NCI-H69 (cell line): ENCODE measurements at regions not wholly inside any gene's neighbourhood (a gene's known extent, or its start where the extent isn't known, plus 50 kb on each side); places are given as distances from the start of the nearest gene placed in this dataset.

ENCODE experiments used
- DNase-seq: peaks from one replicate; lab custom pipeline; 2025; lab: John Stamatoyannopoulos, UW

DNA sequence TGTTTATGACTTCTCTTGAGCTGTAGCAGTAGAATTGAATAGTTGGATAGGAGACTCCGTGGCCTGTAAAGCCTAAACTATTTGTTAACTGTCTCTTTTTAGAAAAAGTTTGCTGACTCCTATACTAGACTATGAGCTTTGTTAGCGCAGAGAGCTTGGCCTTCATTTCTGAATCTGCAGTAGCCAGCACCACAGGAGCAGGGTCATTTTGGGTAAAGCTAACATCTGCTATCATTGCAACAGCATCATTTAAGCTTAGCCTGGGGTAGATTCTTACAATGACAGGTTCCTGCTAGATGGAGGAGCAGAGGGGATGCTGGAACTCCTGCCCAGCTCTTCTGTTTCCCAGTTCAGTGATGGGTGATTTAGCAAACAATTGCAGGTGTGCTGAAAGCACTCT, 133.7 kb upstream of the ASTN2 start:
- peak; percentile 67 for DNase-seq

DNA sequence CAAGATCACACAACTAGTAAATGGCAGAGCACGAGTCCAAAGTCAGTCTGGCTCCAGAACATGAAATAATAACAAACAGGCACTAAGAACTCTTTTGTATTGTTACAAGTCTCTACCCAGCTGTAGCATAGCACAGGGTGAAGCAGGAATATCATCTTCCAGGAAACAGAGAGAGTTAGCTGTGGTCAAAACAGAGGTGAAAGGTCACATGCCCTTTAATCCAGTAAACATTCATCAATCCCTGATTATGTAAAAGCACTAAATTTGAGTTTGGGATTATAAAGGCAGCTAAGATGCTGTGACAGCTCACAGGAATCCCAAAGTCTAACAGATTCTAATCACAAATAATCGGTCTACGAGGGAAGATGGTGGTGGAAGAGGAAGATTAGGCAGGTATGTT, 133.0 kb upstream of the ASTN2 start:
- DNase-seq: no peak

DNA sequence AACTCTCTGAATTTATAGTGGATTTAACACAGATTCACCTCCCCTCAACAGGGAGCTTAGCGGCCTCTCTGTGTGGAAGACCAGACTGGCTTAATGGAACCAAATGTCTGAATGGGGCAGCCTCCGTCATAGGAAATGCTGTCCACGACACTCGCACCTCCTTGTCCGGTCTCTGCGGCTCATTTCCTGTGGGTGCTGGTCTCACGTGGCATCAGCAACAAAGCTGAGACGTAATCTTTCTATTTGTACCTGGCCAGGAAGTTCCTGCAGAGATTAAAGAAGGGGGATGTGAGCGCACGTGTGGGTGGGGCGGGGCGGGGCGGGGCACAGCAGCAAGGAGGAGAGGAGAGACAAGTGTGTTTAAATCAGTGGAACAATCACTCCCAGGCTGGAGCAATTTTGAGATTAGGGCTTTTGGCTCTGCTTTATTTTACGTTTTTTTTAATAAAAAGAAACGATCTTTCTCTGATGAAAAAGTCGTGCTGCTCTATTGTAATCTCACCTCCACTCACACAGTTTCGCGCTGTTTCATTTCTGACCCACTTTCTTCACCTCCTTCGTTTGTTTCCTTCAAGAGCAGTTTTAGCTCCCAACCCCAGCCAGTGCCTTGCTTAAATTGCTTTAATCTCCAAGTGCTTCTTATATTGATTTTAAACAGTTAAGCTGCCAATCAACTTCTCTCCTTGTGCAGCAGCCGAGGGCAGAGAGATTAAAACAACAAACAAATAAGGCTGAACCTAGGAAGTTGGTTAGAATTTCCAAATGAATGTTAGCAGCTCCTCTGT, 132.2 kb upstream of the ASTN2 start:
- DNase-seq: peak; percentile 92

DNA sequence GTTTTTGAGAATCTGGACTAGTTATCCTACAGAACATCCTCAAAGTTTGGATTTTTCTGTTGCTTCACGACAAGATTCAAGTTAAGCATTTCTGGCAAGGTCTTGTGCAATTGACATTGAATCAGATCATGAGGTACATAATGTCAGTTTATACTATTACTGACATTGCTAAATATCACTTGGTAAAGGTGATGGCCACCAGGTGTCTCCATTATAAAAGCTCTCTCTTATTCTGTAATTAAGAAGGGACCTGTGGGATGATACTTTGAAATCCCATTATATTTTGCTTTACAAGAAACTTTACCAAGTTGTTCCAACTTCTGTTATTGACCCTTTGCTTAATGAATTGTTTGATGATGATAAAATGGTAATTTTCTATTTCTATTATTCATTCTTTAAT, 131.0 kb upstream of the ASTN2 start:
- DNase-seq: peak; percentile 65

DNA sequence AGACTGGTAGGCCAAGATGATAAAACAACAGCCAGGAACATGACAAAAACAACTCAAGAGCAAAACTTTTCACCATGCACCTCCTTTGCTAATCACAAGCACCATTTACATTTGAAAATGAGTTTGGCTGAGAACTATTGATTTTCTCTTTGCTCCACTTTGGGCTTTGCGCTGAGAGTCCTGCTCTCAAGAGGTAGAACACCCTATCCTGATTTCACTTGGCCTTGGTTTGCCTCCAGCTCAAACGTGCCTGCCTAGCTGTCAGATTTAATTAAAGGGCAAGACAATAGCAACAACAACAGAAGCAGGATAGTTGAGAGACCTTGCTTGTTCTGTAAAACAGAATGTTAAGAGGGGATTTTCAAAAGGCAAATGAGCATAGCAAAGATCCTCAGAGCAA, 128.2 kb upstream of the ASTN2 start:
- no peak for DNase-seq

DNA sequence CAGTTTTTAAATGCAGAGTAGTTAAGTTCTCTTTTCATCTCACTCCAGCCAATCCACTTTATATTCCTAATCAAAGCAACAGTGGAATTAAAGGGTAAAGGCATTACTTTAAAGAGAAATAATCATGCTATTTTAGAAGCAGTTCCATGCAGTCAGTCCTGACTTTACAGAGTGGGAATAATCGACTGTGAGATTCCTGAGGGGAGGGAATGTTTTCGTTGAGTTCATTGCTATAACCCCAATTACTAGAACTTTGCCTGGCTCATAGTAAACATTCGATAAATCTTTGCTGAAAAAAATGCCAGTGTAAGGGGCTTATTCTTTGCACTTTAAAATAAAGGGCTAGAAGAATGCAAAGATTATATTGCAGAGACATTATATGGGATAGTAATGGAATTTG, 127.2 kb upstream of the ASTN2 start:
- DNase-seq: no peak

DNA sequence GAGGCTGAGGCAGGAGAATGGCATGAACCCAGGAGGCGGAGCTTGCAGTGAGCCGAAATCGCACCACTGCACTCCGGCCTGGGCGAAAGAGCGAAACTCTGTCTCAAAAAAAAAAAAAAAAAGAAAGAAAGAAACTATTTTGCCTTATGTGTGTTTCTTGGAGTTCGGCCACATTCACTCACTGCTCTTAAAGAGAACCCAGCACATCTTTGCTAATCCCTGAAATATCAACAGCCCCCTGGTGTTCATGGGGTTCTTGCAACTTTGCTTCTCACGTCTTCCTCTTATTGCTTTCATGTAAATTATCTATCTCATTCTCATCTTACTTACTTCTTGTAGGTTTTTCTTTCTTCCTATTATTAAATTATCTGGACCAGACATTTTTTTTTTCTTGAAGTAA, 126.3 kb upstream of the ASTN2 start:
- DNase-seq: no peak

DNA sequence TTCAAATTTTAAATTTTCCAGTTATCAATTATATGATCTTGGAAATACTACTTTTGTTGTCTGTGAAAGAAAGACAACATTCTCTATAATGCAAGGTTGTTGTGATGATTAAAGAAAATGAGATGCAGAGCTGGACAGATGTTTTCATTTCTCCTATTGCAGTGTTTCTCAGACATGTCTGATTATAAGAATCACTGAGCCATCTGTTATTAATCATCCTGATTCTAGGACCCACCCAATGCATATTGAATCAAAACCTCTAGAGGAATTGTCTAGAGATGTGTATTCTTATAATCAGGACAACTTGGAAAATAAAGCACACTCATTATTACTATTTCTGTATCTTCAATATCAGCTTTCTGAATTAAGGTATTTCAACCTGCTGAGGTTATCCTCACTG, 121.1 kb upstream of the ASTN2 start:
- DNase-seq: no peak

DNA sequence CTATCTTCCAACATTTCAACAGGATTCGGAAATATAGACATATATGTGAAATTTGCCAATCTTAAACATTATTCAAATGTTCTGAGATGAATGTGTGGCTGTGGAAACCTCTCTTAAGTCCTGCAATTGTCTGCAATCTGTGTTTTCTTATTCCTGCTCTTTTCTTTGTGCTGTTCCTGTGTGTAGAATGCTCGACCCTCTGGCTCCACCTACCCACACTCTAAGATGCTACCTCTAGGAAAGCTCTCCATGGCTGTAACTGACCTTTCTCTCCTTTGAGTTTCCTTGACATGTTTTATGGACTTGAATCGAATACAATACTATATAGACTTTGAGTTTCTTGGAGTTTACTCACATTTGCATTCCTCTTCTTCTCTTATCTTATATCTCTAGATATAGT, 120.6 kb upstream of the ASTN2 start:
- peak; percentile 51 for DNase-seq

DNA sequence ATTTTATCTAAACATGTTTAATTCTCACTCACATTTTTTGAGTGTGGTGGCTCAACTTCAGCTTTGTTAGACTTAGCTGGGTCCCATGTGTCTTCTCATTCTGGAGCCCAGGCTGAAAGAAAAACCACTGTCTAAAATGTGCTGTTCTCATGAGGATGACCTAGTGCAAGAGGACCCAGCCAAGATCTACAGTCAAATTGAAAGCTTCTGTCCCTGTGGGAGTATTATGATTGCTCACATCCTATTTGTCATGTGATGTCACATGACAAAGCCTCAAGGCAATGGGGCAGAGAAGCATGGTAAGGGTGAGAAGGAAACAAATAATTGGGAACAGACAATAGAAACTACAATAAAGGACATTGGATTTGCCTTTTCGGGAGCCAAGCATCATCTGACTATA, 113.4 kb upstream of the ASTN2 start:
- DNase-seq: peak; percentile 17

DNA sequence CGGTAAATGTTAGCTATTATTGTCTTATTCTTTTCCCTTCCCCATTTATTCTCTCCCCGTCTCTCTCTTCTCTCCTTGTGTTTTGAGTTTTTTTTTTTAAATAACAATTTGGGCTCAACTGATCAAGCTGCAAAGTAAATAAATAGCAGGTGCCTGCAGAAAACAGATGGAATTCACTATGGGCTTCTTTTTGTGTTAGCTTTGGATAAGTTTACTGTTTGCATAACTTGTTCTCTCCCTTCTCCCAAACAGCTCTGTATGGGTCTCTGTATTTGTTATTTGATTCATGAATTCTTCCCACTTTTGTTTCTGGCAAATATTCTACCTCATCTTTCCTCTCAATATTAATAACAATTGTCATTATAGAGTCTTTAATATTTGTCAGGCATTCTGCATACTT, 111.8 kb upstream of the ASTN2 start:
- peak; percentile 15 for DNase-seq

DNA sequence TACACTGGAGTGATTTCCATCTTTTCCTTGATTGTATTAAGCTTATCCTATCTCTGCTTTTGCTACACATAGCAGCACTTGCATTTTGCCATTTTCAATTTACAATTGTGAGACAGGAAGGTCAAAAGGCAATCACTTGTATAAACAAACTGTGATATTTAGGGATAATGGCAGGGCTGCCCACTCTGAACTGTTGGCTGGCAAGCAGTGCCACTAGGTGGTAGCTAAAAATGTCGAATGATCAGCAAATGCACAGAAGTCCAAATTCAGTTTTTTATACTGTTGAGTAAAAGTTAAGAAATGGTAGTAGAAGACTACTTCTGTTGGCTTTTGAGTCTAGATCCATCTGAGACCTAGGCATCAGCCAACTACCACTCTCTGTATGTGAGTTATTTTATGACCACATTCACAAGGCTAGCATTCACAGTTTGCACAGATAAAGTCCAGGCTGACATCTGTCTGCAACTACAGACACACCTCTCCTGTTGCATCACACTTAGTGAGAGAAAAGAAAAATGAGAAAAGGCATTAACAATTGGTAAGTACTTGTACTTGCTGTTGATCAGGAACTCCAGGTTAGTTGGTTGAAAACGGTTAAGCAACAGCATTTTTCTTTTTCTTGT, 108.8 kb upstream of the ASTN2 start:
- DNase-seq: peak; percentile 68

DNA sequence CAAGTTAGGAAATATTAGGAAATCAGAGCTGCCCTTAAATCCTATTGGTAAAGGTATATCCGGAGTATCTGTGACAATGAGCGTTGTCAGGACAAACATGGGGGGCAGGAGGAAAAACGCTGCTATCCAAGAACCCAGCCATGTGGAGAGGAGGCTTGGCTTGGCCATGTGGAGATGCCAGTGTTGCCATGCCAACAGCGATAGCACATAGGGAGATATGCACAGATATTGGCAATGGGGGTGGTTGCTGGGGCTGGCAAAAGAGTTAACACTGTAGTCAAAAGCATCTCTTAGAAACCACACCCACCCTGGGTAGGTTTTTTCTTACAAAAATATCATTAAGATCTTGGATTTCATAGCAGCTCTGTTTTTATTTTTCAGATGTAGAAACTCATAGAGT, 106.4 kb upstream of the ASTN2 start:
- no peak for DNase-seq

DNA sequence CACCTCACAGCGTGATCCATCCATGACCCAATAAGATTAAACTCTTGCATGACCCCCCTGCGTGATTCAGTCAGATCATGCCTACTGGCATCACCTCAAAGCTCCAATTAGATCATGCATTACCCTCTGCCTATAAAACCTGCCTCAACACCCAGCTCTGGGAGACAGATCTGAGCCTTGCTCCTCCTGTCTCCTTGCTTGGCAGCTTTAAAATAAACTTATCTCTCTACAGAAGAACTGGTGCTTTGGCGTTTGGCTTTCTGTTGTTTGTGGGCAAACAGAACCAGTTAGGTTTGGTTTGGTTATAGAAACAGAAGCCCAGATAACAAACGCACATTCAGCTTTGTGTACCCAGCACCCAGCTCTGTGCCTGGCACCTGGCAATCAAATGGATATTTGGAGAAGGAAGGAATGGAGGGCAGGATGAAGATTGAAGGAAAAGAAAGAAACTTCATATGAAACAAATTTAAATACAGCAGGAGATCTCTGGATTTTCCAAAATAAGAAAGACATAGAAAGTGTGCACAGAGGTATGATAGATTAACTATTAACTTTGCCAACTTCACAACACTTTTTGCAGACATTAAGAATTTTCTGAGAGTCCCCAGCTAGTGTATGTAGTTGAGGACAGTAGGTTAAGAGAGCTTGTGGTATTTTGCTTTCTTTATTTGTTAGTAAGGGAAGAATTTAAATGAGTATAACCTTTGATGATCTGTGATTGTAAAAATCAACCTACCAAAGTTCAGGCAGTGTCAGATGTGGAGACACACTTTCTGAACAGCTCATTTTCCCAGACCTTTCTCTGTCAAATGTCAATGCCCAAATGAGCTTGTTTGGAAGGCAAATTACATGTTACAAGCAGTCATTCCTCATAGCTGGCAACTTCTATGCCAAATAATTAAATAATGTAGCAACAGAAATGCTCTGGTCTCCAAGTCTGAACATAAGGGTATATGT, 102.1 kb upstream of the ASTN2 start:
- peak; percentile 8 for DNase-seq

DNA sequence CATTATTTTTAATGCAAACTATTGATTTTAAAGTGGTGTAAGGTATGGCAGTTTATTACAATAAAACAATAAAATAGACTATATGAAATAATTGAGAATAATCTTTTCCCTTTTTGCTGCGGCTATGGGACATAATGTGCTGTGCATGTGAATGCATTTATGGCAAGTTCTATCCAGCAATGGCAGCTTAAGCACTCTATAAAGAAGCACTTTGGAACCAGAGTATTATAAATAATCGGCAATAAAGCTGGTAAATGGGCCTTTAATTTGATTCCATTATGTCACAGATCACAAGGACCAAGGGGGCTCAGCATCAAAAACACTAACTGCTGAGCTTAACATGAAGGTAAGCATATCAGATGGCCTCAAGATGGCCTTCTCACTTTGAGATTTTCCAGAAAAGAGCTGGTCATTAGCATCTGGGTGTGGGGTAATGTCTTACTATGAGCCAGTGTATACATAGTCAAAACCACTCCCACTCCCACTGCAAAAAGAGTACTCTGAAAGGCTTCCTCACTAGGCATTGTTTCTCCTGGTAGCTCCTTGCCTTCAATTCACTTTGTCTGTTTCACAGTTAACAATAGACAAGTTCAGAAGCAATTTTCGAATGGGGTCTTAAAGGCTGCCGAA, 97.1 kb upstream of the ASTN2 start:
- DNase-seq: no peak

DNA sequence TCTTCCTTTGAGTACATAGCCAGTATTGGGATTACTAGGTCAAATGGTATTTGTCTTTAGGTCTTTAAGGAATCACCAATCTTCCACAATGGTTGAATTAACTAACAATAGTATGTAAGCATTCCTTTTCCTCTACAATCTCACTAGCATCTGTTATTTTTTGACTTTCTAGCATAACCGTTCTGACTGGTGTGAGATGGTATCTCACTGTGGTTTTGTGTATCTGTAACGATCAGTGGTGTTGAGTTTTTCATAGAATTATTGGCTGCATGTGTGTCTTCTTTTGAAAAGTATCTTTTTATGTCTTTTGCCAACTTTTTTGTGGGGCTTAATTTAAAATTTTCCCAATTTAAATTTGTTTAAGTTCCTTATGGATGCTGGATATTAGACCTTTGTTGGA, 81.5 kb upstream of the ASTN2 start:
- DNase-seq: no peak

DNA sequence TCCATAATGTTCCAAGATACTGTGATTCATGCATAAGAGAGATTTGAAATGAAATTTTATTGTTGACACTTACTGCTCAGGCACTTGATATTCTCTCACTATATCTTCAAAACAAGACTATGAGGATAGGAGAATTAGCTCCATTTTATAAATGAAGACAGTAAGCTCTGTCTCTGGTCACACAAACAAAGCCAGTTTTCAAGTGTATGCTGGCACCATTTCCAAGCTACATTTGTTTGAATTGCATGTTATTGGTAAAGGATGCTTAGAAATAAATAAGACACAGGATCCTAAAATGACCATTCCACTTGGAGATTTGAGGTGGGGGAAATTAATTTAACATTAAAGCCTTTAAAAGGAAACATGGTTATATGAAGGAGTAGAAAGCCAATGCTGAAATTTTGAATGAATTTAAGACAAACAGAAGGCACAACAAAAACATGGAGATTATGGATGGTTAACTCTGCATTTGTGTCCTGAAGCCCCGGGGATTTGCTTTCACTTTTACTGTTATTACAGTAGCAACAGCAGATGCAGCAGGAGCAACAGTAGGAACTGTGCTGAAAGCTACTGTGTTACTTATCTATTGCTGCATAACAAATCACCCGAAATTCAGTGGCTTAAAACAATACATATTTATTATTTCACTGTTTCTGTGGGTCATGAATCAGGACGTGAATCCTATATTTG, 79.7 kb upstream of the ASTN2 start:
- DNase-seq: peak; percentile 59

DNA sequence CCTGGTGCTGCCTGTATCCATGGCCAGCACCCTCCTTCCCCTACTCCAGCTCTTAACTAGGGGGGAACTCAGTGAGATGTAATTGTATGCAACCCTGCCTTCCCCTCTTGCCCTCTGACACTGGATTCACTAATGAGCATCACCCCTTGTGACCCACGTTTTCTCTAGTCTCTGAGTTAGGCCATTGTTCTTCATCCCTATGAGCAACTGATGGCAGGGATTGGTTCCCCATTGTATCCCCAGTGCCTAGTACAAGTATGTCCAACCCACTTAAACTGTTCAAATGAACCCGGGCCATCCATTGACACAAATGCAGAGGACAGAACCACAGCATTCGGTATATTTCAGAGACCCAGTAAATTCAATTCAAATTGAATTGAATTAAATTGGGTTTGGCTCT, 77.6 kb upstream of the ASTN2 start:
- no peak for DNase-seq

DNA sequence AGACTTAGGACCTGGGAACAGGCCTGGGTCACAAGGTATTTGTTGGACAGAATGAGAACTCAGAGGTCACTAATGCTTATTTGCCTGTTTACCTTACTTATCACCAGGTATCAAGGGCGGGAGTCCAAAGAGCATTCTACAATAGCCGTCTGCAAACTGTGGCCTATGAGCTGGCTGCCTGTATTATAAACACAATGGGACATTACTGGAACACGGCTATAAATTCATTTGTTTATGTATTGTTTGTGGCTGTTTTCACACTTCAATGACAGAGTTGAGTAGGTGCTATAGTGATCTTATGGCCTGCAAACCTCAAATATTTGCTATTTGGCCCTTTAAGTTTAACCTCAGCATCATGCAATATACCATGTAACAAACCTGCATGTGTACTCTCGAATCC, 76.6 kb upstream of the ASTN2 start:
- DNase-seq: no peak

DNA sequence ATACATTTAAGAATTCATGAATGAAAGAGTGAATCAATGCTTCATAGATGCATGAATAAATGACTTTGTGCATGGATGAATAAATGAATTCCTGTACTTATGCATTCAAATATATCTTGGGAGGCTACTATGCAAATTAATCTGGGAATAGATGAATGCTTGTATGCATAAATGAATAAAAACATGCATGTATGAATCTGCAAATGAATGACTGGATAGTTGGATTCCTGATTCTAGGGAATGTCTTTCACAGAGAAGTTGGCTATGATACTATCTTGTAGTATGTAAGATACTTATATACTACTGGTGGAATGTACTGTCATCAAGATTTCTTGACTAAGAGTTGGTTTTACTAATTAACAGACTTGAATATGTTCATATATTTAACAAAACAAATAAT, 75.3 kb upstream of the ASTN2 start:
- DNase-seq: no peak

DNA sequence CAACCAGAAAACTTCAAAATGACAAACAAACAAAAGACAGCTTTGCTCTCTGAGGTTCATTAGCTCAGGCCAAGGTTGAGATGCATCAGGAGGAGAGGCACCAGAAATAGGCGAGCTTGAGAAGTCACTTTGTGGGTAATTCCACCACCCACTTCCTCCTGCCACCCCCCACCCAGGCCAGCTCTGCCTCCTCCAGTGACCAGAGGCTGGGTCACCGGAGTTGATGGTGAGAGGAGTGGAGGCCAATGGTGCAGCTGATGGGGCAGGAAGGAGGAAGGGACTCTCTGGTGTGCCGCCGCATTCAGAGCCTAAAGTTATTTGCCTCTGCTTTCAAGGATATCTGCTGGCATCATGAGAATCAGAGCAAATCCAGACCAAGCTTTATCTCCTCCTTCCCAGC, 73.8 kb upstream of the ASTN2 start:
- peak; percentile 25 for DNase-seq
